ENCODE measurements at regions not wholly inside any gene's neighbourhood (a gene's known extent, or its start where the extent isn't known, plus 50 kb on each side); places are given as distances from the start of the nearest gene placed in this dataset.
"Not testable (repeated sequence)": the region's sequence is repeated elsewhere in the genome, so short reads cannot be mapped to it uniquely, and the experiment has no call there.

DNA sequence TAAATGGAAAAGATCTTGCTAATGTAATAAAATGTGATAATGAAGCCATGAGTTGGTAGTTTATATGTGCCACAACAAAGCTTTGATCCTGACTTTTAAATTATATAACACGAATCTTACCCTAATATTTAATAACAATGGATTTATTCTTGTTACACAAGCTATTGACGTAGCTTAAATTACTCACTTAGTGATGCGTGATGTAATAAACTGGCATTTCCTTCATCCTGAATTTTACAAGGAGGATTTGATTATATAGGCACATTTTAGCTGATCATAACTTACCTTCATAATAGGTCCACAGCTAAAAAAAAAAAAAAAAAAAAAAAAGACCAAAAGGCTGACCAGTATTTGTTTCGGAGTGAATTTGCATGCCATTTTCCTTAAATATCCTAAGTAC is 76.2 kb upstream of the IVNS1ABP start:
- no peak overlapping the region for H3K4me2 ChIP-seq
- peaks cover 10% of the 10 kb centered on the region for H3K4me1 ChIP-seq (ENCODE audit: low read depth, poor library complexity, severe bottlenecking)
- H3K27ac ChIP-seq: no peak overlapping the region
- H3K9ac ChIP-seq: no peak overlapping the region
- TF ChIP-seq, protein P1, sequence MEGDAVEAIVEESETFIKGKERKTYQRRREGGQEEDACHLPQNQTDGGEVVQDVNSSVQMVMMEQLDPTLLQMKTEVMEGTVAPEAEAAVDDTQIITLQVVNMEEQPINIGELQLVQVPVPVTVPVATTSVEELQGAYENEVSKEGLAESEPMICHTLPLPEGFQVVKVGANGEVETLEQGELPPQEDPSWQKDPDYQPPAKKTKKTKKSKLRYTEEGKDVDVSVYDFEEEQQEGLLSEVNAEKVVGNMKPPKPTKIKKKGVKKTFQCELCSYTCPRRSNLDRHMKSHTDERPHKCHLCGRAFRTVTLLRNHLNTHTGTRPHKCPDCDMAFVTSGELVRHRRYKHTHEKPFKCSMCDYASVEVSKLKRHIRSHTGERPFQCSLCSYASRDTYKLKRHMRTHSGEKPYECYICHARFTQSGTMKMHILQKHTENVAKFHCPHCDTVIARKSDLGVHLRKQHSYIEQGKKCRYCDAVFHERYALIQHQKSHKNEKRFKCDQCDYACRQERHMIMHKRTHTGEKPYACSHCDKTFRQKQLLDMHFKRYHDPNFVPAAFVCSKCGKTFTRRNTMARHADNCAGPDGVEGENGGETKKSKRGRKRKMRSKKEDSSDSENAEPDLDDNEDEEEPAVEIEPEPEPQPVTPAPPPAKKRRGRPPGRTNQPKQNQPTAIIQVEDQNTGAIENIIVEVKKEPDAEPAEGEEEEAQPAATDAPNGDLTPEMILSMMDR (conservative IDR thresholded peaks at IDR 0.05; ENCODE audit: low read depth, low read length): no peak
- H4K20me1 ChIP-seq (ENCODE audit: insufficient read depth): no peaks in the 10 kb centered on the region
- no peak overlapping the region for H2AFZ ChIP-seq (ENCODE audit: low read depth)
- no peaks in the 10 kb centered on the region for H3K36me3 ChIP-seq (ENCODE audit: insufficient read depth)
- H3K79me2 ChIP-seq (ENCODE audit: insufficient read depth, low read depth): no peaks in the 10 kb centered on the region
- no peak overlapping the region for H3K4me3 ChIP-seq (IDR thresholded peaks at IDR 0.05; ENCODE audit: insufficient read depth, low read depth, low read length)
- H3K27me3 ChIP-seq (ENCODE audit: insufficient read depth, low read depth): no peaks in the 10 kb centered on the region

DNA sequence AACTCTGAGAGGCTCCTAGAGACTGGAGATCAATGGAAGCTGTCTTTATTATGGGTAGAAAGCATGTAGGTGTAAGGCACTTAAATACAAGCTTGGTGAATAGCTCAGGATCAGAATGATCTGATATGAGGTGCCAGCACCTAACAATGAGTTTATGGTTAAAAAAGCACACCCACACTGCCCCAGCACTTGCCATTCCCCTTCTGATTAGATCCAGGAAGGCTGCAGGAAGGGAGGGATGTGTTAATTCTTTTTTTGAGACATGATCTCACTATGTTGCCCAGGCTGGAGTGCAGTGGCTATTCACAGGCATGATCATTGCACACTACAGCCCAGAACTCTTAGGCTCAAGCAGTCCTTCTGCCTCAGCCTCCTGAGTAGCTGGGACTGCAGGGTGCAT is 71.8 kb upstream of the IVNS1ABP start:
- Histone ChIP-seq H3K79me2 (ENCODE audit: insufficient read depth, low read depth) (no peaks in the 10 kb centered on the region), H3K4me2 (no peak overlapping the region), H3K4me1 (ENCODE audit: low read depth, poor library complexity, severe bottlenecking) (no peaks in the 10 kb centered on the region), H3K4me3 (IDR thresholded peaks at IDR 0.05; ENCODE audit: insufficient read depth, low read depth, low read length) (no peak overlapping the region), H4K20me1 (ENCODE audit: insufficient read depth) (no peaks in the 10 kb centered on the region), H3K9ac (no peak overlapping the region), H3K36me3 (ENCODE audit: insufficient read depth) (no peaks in the 10 kb centered on the region), H3K27ac (no peak overlapping the region), H2AFZ (ENCODE audit: low read depth) (no peak overlapping the region), H3K27me3 (ENCODE audit: insufficient read depth, low read depth) (no peaks in the 10 kb centered on the region)
- TF ChIP-seq, protein P1 (conservative IDR thresholded peaks at IDR 0.05; ENCODE audit: low read depth, low read length): no peak

DNA sequence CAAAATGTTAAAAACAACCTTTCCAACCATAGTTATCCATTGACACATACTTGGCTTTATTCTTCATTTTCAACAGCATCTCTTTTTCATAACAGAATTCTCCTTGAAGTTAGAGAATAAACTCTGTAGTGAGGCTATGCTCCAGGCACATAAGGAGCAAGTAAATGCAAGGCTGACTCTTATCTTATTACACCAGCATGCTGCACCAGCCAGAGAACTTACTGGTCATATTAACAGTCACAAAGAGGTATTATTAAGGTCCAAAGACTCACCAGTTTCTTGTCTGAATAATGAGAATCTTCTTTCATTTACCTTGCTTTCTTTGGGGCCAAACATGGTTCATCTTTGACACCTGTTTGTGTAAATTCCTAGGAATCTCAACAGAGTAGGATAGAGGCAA is 71.3 kb upstream of the IVNS1ABP start:
- H2AFZ ChIP-seq (ENCODE audit: low read depth): no peak overlapping the region
- H3K27me3 ChIP-seq (ENCODE audit: insufficient read depth, low read depth): no peaks in the 10 kb centered on the region
- H4K20me1 ChIP-seq (ENCODE audit: insufficient read depth): no peaks in the 10 kb centered on the region
- no peak overlapping the region for H3K4me3 ChIP-seq (IDR thresholded peaks at IDR 0.05; ENCODE audit: insufficient read depth, low read depth, low read length)
- no peaks in the 10 kb centered on the region for H3K4me1 ChIP-seq (ENCODE audit: low read depth, poor library complexity, severe bottlenecking)
- H3K27ac ChIP-seq: no peak overlapping the region
- TF ChIP-seq, protein P1 (conservative IDR thresholded peaks at IDR 0.05; ENCODE audit: low read depth, low read length): no peak
- no peaks in the 10 kb centered on the region for H3K36me3 ChIP-seq (ENCODE audit: insufficient read depth)
- no peaks in the 10 kb centered on the region for H3K79me2 ChIP-seq (ENCODE audit: insufficient read depth, low read depth)
- no peak overlapping the region for H3K4me2 ChIP-seq
- H3K9ac ChIP-seq: no peak overlapping the region

DNA sequence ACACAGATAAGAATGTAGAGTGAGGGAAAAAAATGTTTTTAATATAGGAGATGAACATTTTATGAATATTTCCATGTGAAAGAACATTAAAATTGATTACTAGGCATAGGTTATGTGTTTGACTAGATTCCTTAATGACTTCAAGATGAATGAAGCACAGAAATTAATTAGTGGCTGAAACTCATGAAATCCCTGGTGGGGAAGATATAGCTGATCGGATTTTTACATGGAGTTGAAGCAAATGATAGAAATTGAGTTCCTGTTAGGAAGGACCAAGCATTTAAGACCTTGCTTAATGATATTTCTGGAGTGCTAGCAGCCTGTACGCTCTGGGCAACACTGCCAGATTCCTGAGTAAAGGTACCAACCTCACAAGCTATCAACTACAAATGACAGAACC is 68.9 kb upstream of the IVNS1ABP start:
- H3K27me3 ChIP-seq (ENCODE audit: insufficient read depth, low read depth): no peaks in the 10 kb centered on the region
- no peak overlapping the region for H2AFZ ChIP-seq (ENCODE audit: low read depth)
- no peaks in the 10 kb centered on the region for H3K4me1 ChIP-seq (ENCODE audit: low read depth, poor library complexity, severe bottlenecking)
- H3K4me2 ChIP-seq: no peak overlapping the region
- H3K4me3 ChIP-seq (IDR thresholded peaks at IDR 0.05; ENCODE audit: insufficient read depth, low read depth, low read length): no peak overlapping the region
- no peaks in the 10 kb centered on the region for H3K36me3 ChIP-seq (ENCODE audit: insufficient read depth)
- TF ChIP-seq, protein P1 (conservative IDR thresholded peaks at IDR 0.05; ENCODE audit: low read depth, low read length): no peak
- no peaks in the 10 kb centered on the region for H3K79me2 ChIP-seq (ENCODE audit: insufficient read depth, low read depth)
- no peak overlapping the region for H3K9ac ChIP-seq
- no peaks in the 10 kb centered on the region for H4K20me1 ChIP-seq (ENCODE audit: insufficient read depth)
- H3K27ac ChIP-seq: no peak overlapping the region

DNA sequence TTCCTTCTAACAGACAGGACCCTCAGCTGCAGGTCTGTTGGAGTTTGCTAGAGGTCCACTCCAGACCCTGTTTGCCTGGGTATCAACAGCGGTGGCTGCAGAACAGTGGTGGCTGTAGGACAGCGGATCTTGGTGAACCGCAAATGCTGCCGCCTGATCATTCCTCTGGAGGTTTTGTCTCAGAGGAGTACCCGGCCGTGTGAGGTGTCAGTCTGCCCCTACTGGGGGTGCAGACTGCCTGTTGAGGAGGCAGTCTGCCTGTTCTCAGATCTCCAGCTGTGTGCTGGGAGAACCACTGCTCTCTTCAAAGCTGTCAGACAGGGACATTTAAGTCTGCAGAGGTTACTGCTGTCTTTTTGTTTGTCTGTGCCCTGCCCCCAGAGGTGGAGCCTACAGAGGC is 66.8 kb upstream of the IVNS1ABP start:
- H2AFZ ChIP-seq (ENCODE audit: low read depth): peak overlapping the region; percentile 27; the same call in 1 of the 2 replicates
- H3K27me3 ChIP-seq (ENCODE audit: insufficient read depth, low read depth); H3K36me3 ChIP-seq (ENCODE audit: insufficient read depth); H3K4me1 ChIP-seq (ENCODE audit: low read depth, poor library complexity, severe bottlenecking); H3K27ac ChIP-seq; H4K20me1 ChIP-seq (ENCODE audit: insufficient read depth); H3K79me2 ChIP-seq (ENCODE audit: insufficient read depth, low read depth); H3K4me3 ChIP-seq (IDR thresholded peaks at IDR 0.05; ENCODE audit: insufficient read depth, low read depth, low read length); H3K9ac ChIP-seq; H3K4me2 ChIP-seq: not testable (repeated sequence)
